GM12865 (cell line): ENCODE measurements at regions not wholly inside any gene's neighbourhood (a gene's known extent, or its start where the extent isn't known, plus 50 kb on each side); places are given as distances from the start of the nearest gene placed in this dataset.

Experiments used
- DNase-seq: peaks from one replicate; pipeline ENCODE4 v3.0.0; 2010; ENCODE audit warnings: low read depth
- H3K4me3 ChIP-seq: 2 replicates; pipeline ENCODE4 v1.5.1; 2011; ENCODE audit warnings: mild to moderate bottlenecking, low read depth, low read length, control low read depth
- CTCF ChIP-seq: IDR thresholded peaks from 2 replicates; pipeline ENCODE4 v1.5.1; 2011; ENCODE audit warnings: low read length, control low read depth, low read depth, inconsistent platforms; ENCODE audit not compliant: insufficient read depth; ENCODE audit errors: missing control alignments

GRCh38 chr13:48784916-48785548 lies 131.3 kb downstream of the CYSLTR2 start:
- TF ChIP-seq CTCF = no peak
- no peak for DNase-seq
- no peak overlapping the region for H3K4me3 ChIP-seq

GRCh38 chr13:48790199-48790598 lies 136.5 kb downstream of the CYSLTR2 start:
- TF ChIP-seq CTCF = no peak
- H3K4me3 ChIP-seq = no peak overlapping the region
- DNase-seq = no peak

- DNase-seq = no peak
- no peak for TF ChIP-seq CTCF
- H3K4me3 ChIP-seq = no peak overlapping the region
These were observed 137.2 kb downstream of the CYSLTR2 start for GRCh38 chr13:48790966-48791365.

- H3K4me3 ChIP-seq = no peak overlapping the region
- TF ChIP-seq CTCF = no peak
- DNase-seq = no peak
These were observed 143.4 kb downstream of the CYSLTR2 start for GRCh38 chr13:48797127-48797526.

- TF ChIP-seq CTCF = no peak
- DNase-seq = no peak
- no peak overlapping the region for H3K4me3 ChIP-seq
These were observed 144.0 kb downstream of the CYSLTR2 start for GRCh38 chr13:48797761-48798160.

- DNase-seq = no peak
- no peak for TF ChIP-seq CTCF
- H3K4me3 ChIP-seq = no peak overlapping the region
These were observed 144.5 kb downstream of the CYSLTR2 start for GRCh38 chr13:48798180-48798579.

GRCh38 chr13:48801255-48801654 lies 147.5 kb downstream of the CYSLTR2 start:
- no peak overlapping the region for H3K4me3 ChIP-seq
- DNase-seq = no peak
- no peak for TF ChIP-seq CTCF
